ENCODE measurements at regions not wholly inside any gene's neighbourhood (a gene's known extent, or its start where the extent isn't known, plus 50 kb on each side); places are given as distances from the start of the nearest gene placed in this dataset.

- in situ Hi-C loops (cut with HindIII; ENCODE audit: low sequenced_read_pairs), result no loop called here
These were observed 524.8 kb upstream of the TBL1XR1 start for GRCh38 chr3:177721864-177722785.

GRCh38 chr3:177724020-177724638 is 526.8 kb upstream of the TBL1XR1 start:
- in situ Hi-C loops (cut with HindIII; ENCODE audit: low sequenced_read_pairs), result no loop called here

- in situ Hi-C loops (cut with HindIII; ENCODE audit: low sequenced_read_pairs), result no loop called here
These were observed 527.9 kb upstream of the TBL1XR1 start for GRCh38 chr3:177725165-177725564.

- in situ Hi-C loops (cut with HindIII; ENCODE audit: low sequenced_read_pairs), result no loop called here
These were observed 529.5 kb upstream of the TBL1XR1 start for GRCh38 chr3:177726807-177727206.

- in situ Hi-C loops (cut with HindIII; ENCODE audit: low sequenced_read_pairs), result no loop called here
These were observed 532.8 kb upstream of the TBL1XR1 start for GRCh38 chr3:177729956-177730681.

GRCh38 chr3:177730814-177731213 is 533.5 kb upstream of the TBL1XR1 start:
- in situ Hi-C loops (cut with HindIII; ENCODE audit: low sequenced_read_pairs), result no loop called here

GRCh38 chr3:177731644-177732268 is 534.5 kb upstream of the TBL1XR1 start:
- in situ Hi-C loops (cut with HindIII; ENCODE audit: low sequenced_read_pairs), result no loop called here

GRCh38 chr3:177733233-177733632 is 536.0 kb upstream of the TBL1XR1 start:
- in situ Hi-C loops (cut with HindIII; ENCODE audit: low sequenced_read_pairs), result no loop called here

- in situ Hi-C loops (cut with HindIII; ENCODE audit: low sequenced_read_pairs), result no loop called here
These were observed 536.7 kb upstream of the TBL1XR1 start for GRCh38 chr3:177733936-177734335.

- in situ Hi-C loops (cut with HindIII; ENCODE audit: low sequenced_read_pairs), result no loop called here
These were observed 538.1 kb upstream of the TBL1XR1 start for GRCh38 chr3:177735431-177735830.

- in situ Hi-C loops (cut with HindIII; ENCODE audit: low sequenced_read_pairs), result no loop called here
These were observed 542.2 kb upstream of the TBL1XR1 start for GRCh38 chr3:177739461-177739860.

- in situ Hi-C loops (cut with HindIII; ENCODE audit: low sequenced_read_pairs), result no loop called here
These were observed 543.0 kb upstream of the TBL1XR1 start for GRCh38 chr3:177740254-177740653.

GRCh38 chr3:177742273-177742672 is 545.0 kb upstream of the TBL1XR1 start:
- in situ Hi-C loops (cut with HindIII; ENCODE audit: low sequenced_read_pairs), result no loop called here

GRCh38 chr3:177743173-177743890 is 546.0 kb upstream of the TBL1XR1 start:
- in situ Hi-C loops (cut with HindIII; ENCODE audit: low sequenced_read_pairs), result no loop called here

- in situ Hi-C loops (cut with HindIII; ENCODE audit: low sequenced_read_pairs), result no loop called here
These were observed 547.8 kb upstream of the TBL1XR1 start for GRCh38 chr3:177744873-177745606.

- in situ Hi-C loops (cut with HindIII; ENCODE audit: low sequenced_read_pairs), result no loop called here
These were observed 548.3 kb upstream of the TBL1XR1 start for GRCh38 chr3:177745607-177746005.

GRCh38 chr3:177746337-177746933 is 549.2 kb upstream of the TBL1XR1 start:
- in situ Hi-C loops (cut with HindIII; ENCODE audit: low sequenced_read_pairs), result no loop called here

- in situ Hi-C loops (cut with HindIII; ENCODE audit: low sequenced_read_pairs), result no loop called here
These were observed 552.6 kb upstream of the TBL1XR1 start for GRCh38 chr3:177749836-177750235.

GRCh38 chr3:177750436-177750835 is 553.2 kb upstream of the TBL1XR1 start:
- in situ Hi-C loops (cut with HindIII; ENCODE audit: low sequenced_read_pairs), result no loop called here

Measured in DLD1 (cell line).